ENCODE measurements at regions not wholly inside any gene's neighbourhood (a gene's known extent, or its start where the extent isn't known, plus 50 kb on each side); places are given as distances from the start of the nearest gene placed in this dataset.
"Not testable (repeated sequence)": the region's sequence is repeated elsewhere in the genome, so short reads cannot be mapped to it uniquely, and the experiment has no call there.

- DNase-seq (ENCODE audit: low read depth), result not testable (repeated sequence)
Measured at GRCh38 chr10:45250694-45251075, 64.7 kb downstream of the OR13A1 start.

Measured in non-pigmented ciliary epithelial cell (primary cell).